SU-DHL-6 (cell line): ENCODE measurements at regions not wholly inside any gene's neighbourhood (a gene's known extent, or its start where the extent isn't known, plus 50 kb on each side); places are given as distances from the start of the nearest gene placed in this dataset.

ENCODE experiments used
- CTCF ChIP-seq: fragments of 200-600 bp; sonication (generic); IDR thresholded peaks from one replicate; pipeline ENCODE4 v1.5.1; 2017; ENCODE audit warnings: antibody characterized with exemption, mild to moderate bottlenecking, low read length, moderate library complexity; ENCODE audit not compliant: insufficient read depth, poor library complexity, severe bottlenecking
- EZH2phosphoT487 ChIP-seq: fragments of 200-600 bp; sonication (generic), shearing (Covaris generic); conservative IDR thresholded peaks from 2 replicates; pipeline ENCODE4 v1.6.1; 2018; ENCODE audit warnings: mild to moderate bottlenecking, antibody characterized with exemption, low read length, moderate library complexity, mixed read lengths

GRCh38 chr16:64704386-64704785, 417.5 kb downstream of the CDH11 start:
- no peak for TF ChIP-seq CTCF
- no peak for TF ChIP-seq EZH2phosphoT487
